K562 (cell line): ENCODE measurements at regions not wholly inside any gene's neighbourhood (a gene's known extent, or its start where the extent isn't known, plus 50 kb on each side); places are given as distances from the start of the nearest gene placed in this dataset.

Experiments used
- ATAC-seq: fragments of 200-7000 bp; cut with Tn5 transposase; 3 replicates; pipeline ENCODE4 v1.9.1; 2020; ENCODE audit warnings: moderate library complexity
- BruUV-seq: library from RNA; stranded (reverse); fragments of 400-500 nt; replicated peaks from 2 replicates; lab custom pipeline; 2021; lab: Mats Ljungman, UMichigan
- CTCF ChIA-PET: fragments of 300-600 bp; formaldehyde crosslinking; extraction: SDS; loops from one replicate; lab custom pipeline; 2021; ENCODE audit warnings: low intra/inter-chr PET ratio; lab: Yijun Ruan, JAX
- POLR2A ChIA-PET: fragments of 300-600, 350-650 bp; sonication (Branson Sonifier 250); formaldehyde crosslinking; extraction: SDS; loops from one replicate; lab custom pipeline; 2021; ENCODE audit warnings: antibody characterized with exemption, inconsistent platforms; lab: Yijun Ruan, JAX
- DNase-seq, 4 experiments: peaks; one replicate each; pipeline versions ENCODE4 v3.0.0 to v3.0.0-alpha.2; 2011 to 2018; ENCODE audit warnings: low spot score in 3 of 4, mixed read lengths in 3 of 4; ENCODE audit errors: extremely low read depth in 1 of 4
- FAIRE-seq: peaks from 2 replicates; lab custom pipeline; 2011; peaks lifted over from hg19 to GRCh38; lab: Jason Lieb, UNC
- H2AFZ ChIP-seq: 2 replicates; pipeline ENCODE4 v1.6.0; 2011; ENCODE audit warnings: low read depth, low read length, control low read depth, inconsistent platforms
- H3K27ac ChIP-seq: fragments of 200-600 bp; 3 replicates; pipeline ENCODE4 v1.8.0; 2011; ENCODE audit warnings: low read depth, mild to moderate bottlenecking, control low read depth, inconsistent platforms, low read length, moderate library complexity, mixed read lengths; ENCODE audit errors: extremely low read depth
- H3K27me3 ChIP-seq, 2 experiments: fragments of 300-600 bp in 1 of 2; 2 replicates in 1 of 2; 3 replicates in 1 of 2; pipeline versions ENCODE4 v1.6.0 to v1.8.0; 2011; ENCODE audit warnings: inconsistent platforms in 2 of 2, low read length in 2 of 2, mild to moderate bottlenecking in 1 of 2, mixed read lengths in 1 of 2, moderate library complexity in 1 of 2; ENCODE audit not compliant: control insufficient read depth in 2 of 2, insufficient read depth in 2 of 2
- H3K36me3 ChIP-seq: fragments of 300-600 bp; 3 replicates; pipeline ENCODE4 v1.8.0; 2011; ENCODE audit warnings: mild to moderate bottlenecking, low read length, inconsistent platforms; ENCODE audit not compliant: control insufficient read depth, insufficient read depth
- H3K4me1 ChIP-seq, 2 experiments: fragments of 200-600 bp in 1 of 2; replicated peaks in 1 of 2; 2 replicates in 1 of 2; 3 replicates in 1 of 2; pipeline versions ENCODE4 v1.5.1 to v1.8.0; 2011; ENCODE audit warnings: inconsistent platforms in 2 of 2, low read length in 2 of 2, mild to moderate bottlenecking in 1 of 2, mixed read lengths in 1 of 2, moderate library complexity in 1 of 2; ENCODE audit not compliant: control insufficient read depth in 2 of 2, insufficient read depth in 2 of 2
- H3K4me2 ChIP-seq: 2 replicates; pipeline ENCODE4 v1.6.1; 2011; ENCODE audit warnings: low read length, control low read depth, inconsistent platforms, mixed read lengths; ENCODE audit not compliant: insufficient read depth
- H3K4me3 ChIP-seq: fragments of 200-600 bp; sonication (generic), shearing (Covaris generic); 2 replicates; pipeline ENCODE4 v1.5.1; 2016; ENCODE audit warnings: control low read depth, inconsistent platforms
- H3K79me2 ChIP-seq: fragments of 200-600 bp; 3 replicates; pipeline ENCODE4 v1.8.0; 2011; ENCODE audit warnings: low read length, inconsistent platforms; ENCODE audit not compliant: control insufficient read depth, insufficient read depth
- H3K9ac ChIP-seq, 2 experiments: 2 replicates each; pipeline versions ENCODE4 v1.6.0 to v1.6.1; 2011; ENCODE audit warnings: low read depth in 2 of 2, low read length in 2 of 2, control low read depth in 1 of 2, inconsistent platforms in 1 of 2, mild to moderate bottlenecking in 1 of 2, mixed read lengths in 1 of 2; ENCODE audit not compliant: insufficient read depth in 1 of 2
- H3K9me1 ChIP-seq: one replicate; pipeline ENCODE4 v1.6.0; 2011; ENCODE audit warnings: inconsistent platforms, mild to moderate bottlenecking, low read length, moderate library complexity; ENCODE audit not compliant: control insufficient read depth, insufficient read depth
- H3K9me3 ChIP-seq: replicated peaks from 2 replicates; pipeline ENCODE4 v1.5.1; 2011; ENCODE audit warnings: low read depth, low read length, inconsistent platforms; ENCODE audit not compliant: control insufficient read depth, insufficient read depth
- H4K20me1 ChIP-seq: replicated peaks from 2 replicates; pipeline ENCODE4 v1.6.1; 2011; ENCODE audit warnings: low read length, inconsistent platforms, mixed read lengths; ENCODE audit not compliant: control insufficient read depth, insufficient read depth
- IRF9 ChIP-seq: fragments of 450-650 bp; IDR thresholded peaks from 2 replicates; pipeline ENCODE4 v1.6.1; 2016; ENCODE audit warnings: missing biosample characterization, missing genetic modification characterization
- JUND ChIP-seq, 2 experiments: IDR thresholded peaks; 2 replicates in 1 of 2; 3 replicates in 1 of 2; pipeline ENCODE4 v1.6.1; 2011; ENCODE audit warnings: borderline replicate concordance in 2 of 2, low read depth in 2 of 2, low read length in 2 of 2, improper control_type of control experiment in 1 of 2, missing biosample characterization in 1 of 2, missing genetic modification characterization in 1 of 2, missing genetic modification reagents in 1 of 2
- MED1 ChIP-seq: sonication (generic); formaldehyde crosslinking; IDR thresholded peaks from 2 replicates; pipeline ENCODE4 v1.8.1; 2023; ENCODE audit warnings: missing genetic modification reagents, borderline replicate concordance
- MEIS2 ChIP-seq: fragments of 450-650 bp; IDR thresholded peaks from 2 replicates; pipeline ENCODE4 v1.6.1; 2014; ENCODE audit warnings: mild to moderate bottlenecking; ENCODE audit not compliant: partially characterized antibody
- NRF1 ChIP-seq, 2 experiments: fragments of 450-650 bp; IDR thresholded peaks in 1 of 2; conservative IDR thresholded peaks in 1 of 2; 2 replicates each; pipeline ENCODE4 v1.6.1; 2014; ENCODE audit warnings: mild to moderate bottlenecking in 2 of 2
- POLR2G ChIP-seq: fragments of 200-400 bp; formaldehyde crosslinking; IDR thresholded peaks from 2 replicates; pipeline ENCODE4 v1.6.1; 2017; ENCODE audit warnings: low read depth, mild to moderate bottlenecking, antibody characterized with exemption, low read length, moderate library complexity
- RFX7 ChIP-seq: fragments of 250-450 bp; sonication (Bioruptor Pico); IDR thresholded peaks from 2 replicates; pipeline ENCODE4 v1.5.1; 2021; ENCODE audit warnings: mild to moderate bottlenecking
- ZNF197 ChIP-seq: fragments of 200-800 bp; sonication (Bioruptor generic); IDR thresholded peaks from 2 replicates; pipeline ENCODE4 v1.6.1; 2016; ENCODE audit warnings: low read depth, missing genetic modification characterization, missing compliant biosample characterization
- ZNF518B ChIP-seq: fragments of 250-450 bp; sonication (Bioruptor Pico); IDR thresholded peaks from 2 replicates; pipeline ENCODE4 v1.5.0; 2021; ENCODE audit warnings: mild to moderate bottlenecking, moderate library complexity
- ZNF561 ChIP-seq: fragments of 450-650 bp; formaldehyde crosslinking; conservative IDR thresholded peaks from 2 replicates; pipeline ENCODE4 v1.4.0; 2020; ENCODE audit warnings: mild to moderate bottlenecking, moderate library complexity
- WGBS: fragments of 100-300 bp; shearing (Covaris generic); methylation state at CpG from one replicate; pipeline ENCODE4 v1.1.6; 2016; ENCODE audit warnings: low coverage, mixed read lengths; ENCODE audit not compliant: insufficient coverage; ENCODE audit errors: missing lambda C conversion rate; 5-methylcytosine and 5-hydroxymethylcytosine counted together
- in situ Hi-C: fragments of 300-500 bp; cut with MboI; formaldehyde crosslinking; loops from 4 replicates; pipeline ENCODE4 v1.15.0; 2018; ENCODE audit warnings: inconsistent platforms, mixed read lengths
- intact Hi-C: fragments of 100-400 bp; cut with micrococcal nuclease; formaldehyde crosslinking; loops from 2 replicates; pipeline ENCODE4 v1.14.2; 2022
- TF ChIP-seq, protein P1 (sequence below), 2 experiments: fragments of 450-650 bp in 1 of 2; IDR thresholded peaks; 2 replicates each; pipeline ENCODE4 v1.6.1; 2011 to 2017; ENCODE audit warnings: low read depth in 2 of 2, antibody characterized with exemption in 1 of 2, borderline replicate concordance in 1 of 2, low read length in 1 of 2, mild to moderate bottlenecking in 1 of 2, mixed read lengths in 1 of 2; ENCODE audit not compliant: control insufficient read depth in 1 of 2

DNA sequence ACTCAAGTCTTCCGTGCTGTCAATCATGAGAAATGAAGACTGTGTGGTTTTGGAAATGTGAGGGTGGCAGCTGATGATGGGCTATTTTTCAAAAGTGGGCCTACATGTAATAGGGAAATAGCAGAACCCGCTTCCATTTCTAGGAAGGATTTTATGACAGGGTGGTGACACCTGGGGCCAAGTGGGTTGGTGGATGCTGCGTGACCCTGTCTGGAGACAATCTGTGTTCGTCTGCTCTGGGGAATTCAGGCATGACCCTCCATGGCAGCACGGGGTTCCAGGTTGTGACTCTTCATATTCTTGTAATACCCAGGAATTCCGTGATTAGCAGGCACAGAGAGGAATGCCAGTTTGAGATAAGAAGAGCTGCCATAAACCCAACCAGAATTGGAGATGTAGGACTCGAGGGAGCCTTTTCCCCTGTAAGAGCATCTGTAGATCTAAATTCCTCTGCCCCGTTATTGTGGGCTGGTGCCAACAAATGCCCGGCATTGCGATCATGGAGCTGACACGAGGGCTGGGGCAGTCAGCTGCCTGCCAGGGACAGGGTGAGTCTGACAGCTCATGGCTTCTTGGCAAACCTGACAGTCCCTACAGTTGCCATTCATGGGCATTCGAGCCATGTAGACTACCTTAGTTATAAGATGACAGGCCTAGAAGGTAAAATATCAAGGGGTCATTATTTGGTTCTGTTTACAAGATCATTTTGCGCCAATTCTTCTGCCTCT is 279.7 kb downstream of the GADD45G start (continued):
- TF ChIP-seq ZNF518B (CRISPR knock-in tag) (no peak), JUND (IDR thresholded peaks at IDR 0.05; ENCODE audit: borderline replicate concordance, low read depth, low read length) (no peak), JUND (tag; IDR thresholded peaks at IDR 0.05; ENCODE audit: borderline replicate concordance, low read depth, low read length) (no peak), NRF1 (conservative IDR thresholded peaks at IDR 0.05 in 1 of 2, IDR thresholded peaks at IDR 0.05 in 1 of 2) (no peak), ZNF561 (CRISPR knock-in tag) (no peak), ZNF197 (CRISPR knock-in tag) (no peak)

DNA sequence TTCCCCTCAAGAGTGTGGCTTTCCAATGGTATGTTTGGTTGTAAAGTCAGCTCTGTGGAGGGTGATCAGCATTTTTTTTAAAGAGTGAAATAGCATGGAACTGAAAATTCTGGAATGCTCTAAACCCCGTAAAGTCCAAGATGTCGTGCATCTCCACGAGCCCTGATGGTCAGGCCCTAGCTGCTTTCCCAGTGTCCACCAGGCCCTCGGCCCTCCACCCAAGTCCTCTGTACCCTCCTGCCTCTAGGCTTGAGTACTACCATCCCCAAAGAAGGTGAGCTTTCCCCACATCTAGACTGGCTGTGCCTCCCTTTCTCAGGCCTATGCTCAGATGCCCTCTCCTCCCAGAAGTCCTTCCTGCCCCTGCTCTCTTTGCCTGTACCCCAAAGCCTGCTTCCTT is 280.3 kb downstream of the GADD45G start:
- WGBS: 0% methylated on average over 4 of the region's 4 CpGs
- H3K4me2 ChIP-seq: no peak overlapping the region
- H3K4me1 ChIP-seq: no peaks in the 10 kb centered on the region
- no peaks in the 10 kb centered on the region; a peak in 1 of 5 replicates for H3K27me3 ChIP-seq
- no peaks in the 10 kb centered on the region for H3K36me3 ChIP-seq
- FAIRE-seq (no peak), ATAC-seq (no peak), DNase-seq (no peak)
- no peaks in the 10 kb centered on the region for H4K20me1 ChIP-seq
- ChIA-PET CTCF (no interaction called here), POLR2A (no interaction called here)
- no peaks in the 10 kb centered on the region for H3K9me1 ChIP-seq
- no peaks in the 10 kb centered on the region for H3K9me3 ChIP-seq
- no peaks in the 10 kb centered on the region for H3K79me2 ChIP-seq
- no TSS peak for BruUV-seq
- H3K4me3 ChIP-seq: no peak overlapping the region
- H3K27ac ChIP-seq: no peak overlapping the region
- intact Hi-C loops: no loop called here
- H3K9ac ChIP-seq: no peak overlapping the region
- in situ Hi-C loops: no loop called here
- H2AFZ ChIP-seq: no peak overlapping the region
- TF ChIP-seq IRF9 (tag) (no peak), RFX7 (CRISPR knock-in tag) (no peak), MEIS2 (no peak), POLR2G (no peak), MED1 (no peak)
- TF ChIP-seq, protein P1, sequence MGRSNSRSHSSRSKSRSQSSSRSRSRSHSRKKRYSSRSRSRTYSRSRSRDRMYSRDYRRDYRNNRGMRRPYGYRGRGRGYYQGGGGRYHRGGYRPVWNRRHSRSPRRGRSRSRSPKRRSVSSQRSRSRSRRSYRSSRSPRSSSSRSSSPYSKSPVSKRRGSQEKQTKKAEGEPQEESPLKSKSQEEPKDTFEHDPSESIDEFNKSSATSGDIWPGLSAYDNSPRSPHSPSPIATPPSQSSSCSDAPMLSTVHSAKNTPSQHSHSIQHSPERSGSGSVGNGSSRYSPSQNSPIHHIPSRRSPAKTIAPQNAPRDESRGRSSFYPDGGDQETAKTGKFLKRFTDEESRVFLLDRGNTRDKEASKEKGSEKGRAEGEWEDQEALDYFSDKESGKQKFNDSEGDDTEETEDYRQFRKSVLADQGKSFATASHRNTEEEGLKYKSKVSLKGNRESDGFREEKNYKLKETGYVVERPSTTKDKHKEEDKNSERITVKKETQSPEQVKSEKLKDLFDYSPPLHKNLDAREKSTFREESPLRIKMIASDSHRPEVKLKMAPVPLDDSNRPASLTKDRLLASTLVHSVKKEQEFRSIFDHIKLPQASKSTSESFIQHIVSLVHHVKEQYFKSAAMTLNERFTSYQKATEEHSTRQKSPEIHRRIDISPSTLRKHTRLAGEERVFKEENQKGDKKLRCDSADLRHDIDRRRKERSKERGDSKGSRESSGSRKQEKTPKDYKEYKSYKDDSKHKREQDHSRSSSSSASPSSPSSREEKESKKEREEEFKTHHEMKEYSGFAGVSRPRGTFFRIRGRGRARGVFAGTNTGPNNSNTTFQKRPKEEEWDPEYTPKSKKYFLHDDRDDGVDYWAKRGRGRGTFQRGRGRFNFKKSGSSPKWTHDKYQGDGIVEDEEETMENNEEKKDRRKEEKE (IDR thresholded peaks at IDR 0.05; ENCODE audit: borderline replicate concordance in 1 of 2, control insufficient read depth in 1 of 2, low read depth in 2 of 2, low read length in 1 of 2): no peak
